ENCODE measurements at regions not wholly inside any gene's neighbourhood (a gene's known extent, or its start where the extent isn't known, plus 50 kb on each side); places are given as distances from the start of the nearest gene placed in this dataset.

- 7% methylated on average over 5 of the region's 5 CpGs for WGBS
- DNase-seq (ENCODE audit: low spot score in 2 of 2) = no peak
- no peaks in the 10 kb centered on the region for H3K36me3 ChIP-seq
- TF ChIP-seq POLR2AphosphoS5 (IDR thresholded peaks at IDR 0.05) (no peak), EP300 (IDR thresholded peaks at IDR 0.05) (no peak), POLR2A (IDR thresholded peaks at IDR 0.05) (no peak), CTCF (IDR thresholded peaks at IDR 0.05) (peak in 1 of 2 donors; percentile 6)
- H3K9me3 ChIP-seq = no peaks in the 10 kb centered on the region
- H3K4me1 ChIP-seq = no peaks in the 10 kb centered on the region
- H3K4me3 ChIP-seq = no peak overlapping the region
- H3K27ac ChIP-seq = no peak overlapping the region
- H3K27me3 ChIP-seq = no peaks in the 10 kb centered on the region
Measured at GRCh38 chrX:138775517-138775916, 64.0 kb upstream of the FGF13 start.

- 63% methylated on average over 2 of the region's 2 CpGs for WGBS
Measured at GRCh38 chrX:138771047-138771446, 59.5 kb upstream of the FGF13 start.

GRCh38 chrX:138769918-138770317, 58.4 kb upstream of the FGF13 start:
- Histone ChIP-seq H3K4me3 (no peak overlapping the region), H3K4me1 (no peaks in the 10 kb centered on the region), H3K9me3 (no peaks in the 10 kb centered on the region), H3K27ac (no peak overlapping the region), H3K27me3 (no peaks in the 10 kb centered on the region), H3K36me3 (no peaks in the 10 kb centered on the region)
- WGBS = 69% methylated on average over 2 of the region's 2 CpGs
- no peak for TF ChIP-seq POLR2AphosphoS5 (IDR thresholded peaks at IDR 0.05)
- no peak for TF ChIP-seq CTCF (IDR thresholded peaks at IDR 0.05)
- no peak for DNase-seq (ENCODE audit: low spot score in 2 of 2)

More at GRCh38 chrX:138771047-138771446, 59.5 kb upstream of the FGF13 start:
- Histone ChIP-seq H3K27ac (no peak overlapping the region), H3K4me1 (no peaks in the 10 kb centered on the region), H3K36me3 (no peaks in the 10 kb centered on the region), H3K4me3 (no peak overlapping the region), H3K9me3 (no peaks in the 10 kb centered on the region), H3K27me3 (no peaks in the 10 kb centered on the region)
- no peak for DNase-seq (ENCODE audit: low spot score in 2 of 2)
- no peak for TF ChIP-seq POLR2A (IDR thresholded peaks at IDR 0.05)
- TF ChIP-seq CTCF (IDR thresholded peaks at IDR 0.05) = no peak
- TF ChIP-seq POLR2AphosphoS5 (IDR thresholded peaks at IDR 0.05) = no peak
- TF ChIP-seq EP300 (IDR thresholded peaks at IDR 0.05) = no peak

GRCh38 chrX:138765051-138765450, 53.5 kb upstream of the FGF13 start:
- DNase-seq (ENCODE audit: low spot score in 2 of 2) = no peak
- Histone ChIP-seq H3K9me3 (no peaks in the 10 kb centered on the region), H3K36me3 (no peaks in the 10 kb centered on the region), H3K27ac (no peak overlapping the region), H3K4me1 (no peaks in the 10 kb centered on the region), H3K4me3 (no peak overlapping the region), H3K27me3 (no peaks in the 10 kb centered on the region)
- WGBS = 61% methylated on average over 1 of the region's 1 CpG
- no peak for TF ChIP-seq CTCF (IDR thresholded peaks at IDR 0.05)
- TF ChIP-seq POLR2AphosphoS5 (IDR thresholded peaks at IDR 0.05) = no peak
- TF ChIP-seq POLR2A (IDR thresholded peaks at IDR 0.05) = no peak
- no peak for TF ChIP-seq EP300 (IDR thresholded peaks at IDR 0.05)

- no peaks in the 10 kb centered on the region for H3K36me3 ChIP-seq
- no peaks in the 10 kb centered on the region for H3K4me1 ChIP-seq
- 53% methylated on average over 3 of the region's 3 CpGs for WGBS
- H3K9me3 ChIP-seq = no peaks in the 10 kb centered on the region
- no peak overlapping the region for H3K4me3 ChIP-seq
- no peak overlapping the region for H3K27ac ChIP-seq
- no peak for TF ChIP-seq EP300 (IDR thresholded peaks at IDR 0.05)
- TF ChIP-seq POLR2A (IDR thresholded peaks at IDR 0.05) = no peak
- no peak for TF ChIP-seq CTCF (IDR thresholded peaks at IDR 0.05)
- TF ChIP-seq POLR2AphosphoS5 (IDR thresholded peaks at IDR 0.05) = no peak
- H3K27me3 ChIP-seq = no peaks in the 10 kb centered on the region
- no peak for DNase-seq (ENCODE audit: low spot score in 2 of 2)
Measured at GRCh38 chrX:138763761-138764160, 52.2 kb upstream of the FGF13 start.
